ENCODE measurements at regions not wholly inside any gene's neighbourhood (a gene's known extent, or its start where the extent isn't known, plus 50 kb on each side); places are given as distances from the start of the nearest gene placed in this dataset.

GRCh38 chr7:118059209-118059608 is 124.8 kb upstream of the LSM8 start:
- peak in 1 of 42 donors; percentile 26 for DNase-seq
- intact Hi-C loops (cut with DNase I) = no loop called here

DNA sequence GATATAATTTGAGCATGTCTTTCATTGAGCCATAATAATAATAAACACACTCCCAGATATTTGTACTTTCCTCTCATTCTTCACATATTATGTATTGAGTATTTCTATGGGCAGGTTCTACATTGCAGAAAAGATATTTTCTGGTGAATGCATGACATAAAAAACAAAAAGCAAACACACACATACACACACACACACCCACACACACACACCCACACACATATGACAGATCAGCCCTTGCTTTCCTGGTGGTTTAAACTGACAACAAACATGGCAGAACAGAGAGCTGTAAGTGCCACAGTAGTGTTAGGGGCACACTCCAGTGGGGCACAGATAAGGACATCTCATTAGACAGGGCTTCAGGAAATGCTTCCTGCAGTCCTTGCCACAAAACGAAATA is 123.3 kb upstream of the LSM8 start:
- intact Hi-C loops (cut with DNase I) = no loop called here
- no peak for DNase-seq

- intact Hi-C loops (cut with DNase I) = no loop called here
- no peak for DNase-seq
These were observed 122.6 kb upstream of the LSM8 start for GRCh38 chr7:118061386-118061785.

DNA sequence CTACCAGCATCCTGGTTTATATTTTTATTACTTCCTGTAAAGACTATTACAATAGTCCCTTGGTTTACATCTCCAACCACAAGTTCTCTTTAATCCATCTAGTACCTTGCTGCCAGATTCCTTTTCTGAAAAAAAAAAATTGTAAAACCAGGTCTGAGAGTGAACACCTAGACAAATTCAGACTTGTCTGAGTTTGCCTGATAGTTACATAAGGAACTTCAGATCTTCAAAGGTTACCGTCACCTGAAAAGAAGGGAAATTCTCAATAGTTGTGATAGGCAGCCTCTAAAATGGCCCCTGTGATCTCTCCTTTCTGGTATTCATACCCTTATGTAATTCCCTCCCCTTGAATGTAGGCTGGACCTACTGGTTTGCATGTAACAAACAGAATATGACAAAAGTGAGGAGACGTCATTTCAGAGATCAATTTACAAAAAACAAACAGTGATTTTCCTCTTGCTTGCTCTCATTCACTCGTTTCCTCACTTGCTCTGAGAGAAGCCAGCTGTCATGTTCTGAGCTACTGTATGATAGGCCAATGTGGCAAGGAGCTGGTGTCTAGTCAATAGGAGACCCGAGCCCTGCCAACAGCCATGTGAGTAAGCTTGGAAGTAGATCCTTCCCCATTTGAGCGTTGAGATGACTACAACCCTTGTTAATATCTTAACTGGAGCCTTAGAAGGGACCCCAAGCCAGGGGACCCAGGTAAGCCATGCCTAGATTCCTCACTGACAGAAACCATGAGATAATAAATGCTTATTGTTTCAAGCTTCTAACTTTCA is 110.9 kb upstream of the LSM8 start:
- intact Hi-C loops (cut with DNase I) = no loop called here
- DNase-seq = no peak

- intact Hi-C loops (cut with DNase I) = no loop called here
- DNase-seq = no peak
These were observed 108.0 kb upstream of the LSM8 start for GRCh38 chr7:118075936-118076335.

DNA sequence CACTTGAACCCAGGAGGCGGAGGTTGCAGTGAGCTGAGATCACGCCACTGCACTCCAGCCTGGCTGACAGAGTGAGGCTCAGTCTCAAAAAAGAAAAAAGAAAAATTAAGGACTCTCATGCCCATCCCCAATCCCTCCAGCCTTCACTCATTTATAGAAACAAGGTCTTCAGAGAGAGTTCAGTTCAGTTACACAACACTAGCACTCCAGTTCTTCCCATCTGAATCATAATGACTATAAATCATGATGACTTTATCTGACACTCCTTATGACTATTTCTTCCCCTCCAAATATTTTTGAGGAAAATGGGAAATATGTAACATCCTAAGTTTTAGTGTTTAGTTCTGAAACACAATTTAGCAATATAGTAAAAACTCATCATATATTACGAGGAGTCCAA is 107.4 kb upstream of the LSM8 start:
- intact Hi-C loops (cut with DNase I) = no loop called here
- no peak for DNase-seq

- intact Hi-C loops (cut with DNase I) = no loop called here
These were observed 105.9 kb upstream of the LSM8 start for GRCh38 chr7:118078015-118078414.

DNA sequence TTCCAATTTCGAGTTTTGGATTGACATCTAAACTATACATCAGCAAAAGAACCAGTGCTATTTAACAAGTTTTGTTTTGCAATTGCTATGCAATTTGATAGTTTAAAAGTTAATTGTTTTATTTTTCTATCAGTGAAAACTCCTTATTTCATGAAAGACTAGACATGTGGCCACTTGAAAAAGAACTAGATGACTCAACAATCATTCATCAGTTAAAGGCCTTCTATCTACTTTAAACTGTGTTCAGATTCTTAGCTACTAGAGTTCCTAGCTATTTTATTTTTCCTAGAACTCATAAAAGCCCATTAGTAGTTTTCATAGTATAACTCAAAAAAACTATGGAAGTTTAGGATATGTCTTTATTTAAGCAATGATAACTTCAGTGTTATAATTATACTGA is 104.6 kb upstream of the LSM8 start:
- intact Hi-C loops (cut with DNase I) = no loop called here
- DNase-seq = no peak

More at GRCh38 chr7:118078015-118078414, 105.9 kb upstream of the LSM8 start:
- DNase-seq = no peak

DNA sequence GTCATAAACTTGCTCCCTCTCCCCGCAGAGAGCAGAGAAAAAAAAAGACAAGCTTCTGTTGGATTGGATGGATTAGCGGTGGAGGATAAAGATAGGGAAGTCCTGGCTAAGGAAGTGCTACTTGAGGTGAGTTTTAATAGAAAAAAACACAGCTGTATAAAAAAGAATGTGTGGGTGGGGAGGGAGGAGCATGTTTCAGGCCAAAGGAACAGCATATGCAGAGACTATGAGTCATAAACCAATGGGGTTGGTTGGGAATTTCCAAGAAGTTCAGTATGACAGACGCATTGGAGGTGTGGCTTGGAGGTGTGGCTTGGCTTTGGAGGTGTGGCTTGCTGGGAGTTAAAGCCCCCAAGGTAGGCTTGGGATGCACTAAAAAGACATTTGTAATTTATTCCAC is 103.0 kb upstream of the LSM8 start:
- DNase-seq = no peak

GRCh38 chr7:118082506-118082905 is 101.5 kb upstream of the LSM8 start:
- intact Hi-C loops (cut with DNase I) = no loop called here
- DNase-seq = no peak

More for the DNA sequence above, 103.0 kb upstream of the LSM8 start:
- intact Hi-C loops (cut with DNase I) = no loop called here

GRCh38 chr7:118085000-118085399 is 99.0 kb upstream of the LSM8 start:
- intact Hi-C loops (cut with DNase I) = no loop called here

GRCh38 chr7:118087126-118087525 is 96.8 kb upstream of the LSM8 start:
- peak in 9 of 42 donors; percentile 9 to 45 (median 15) for DNase-seq
- intact Hi-C loops (cut with DNase I) = no loop called here

More at GRCh38 chr7:118085000-118085399, 99.0 kb upstream of the LSM8 start:
- no peak for DNase-seq

DNA sequence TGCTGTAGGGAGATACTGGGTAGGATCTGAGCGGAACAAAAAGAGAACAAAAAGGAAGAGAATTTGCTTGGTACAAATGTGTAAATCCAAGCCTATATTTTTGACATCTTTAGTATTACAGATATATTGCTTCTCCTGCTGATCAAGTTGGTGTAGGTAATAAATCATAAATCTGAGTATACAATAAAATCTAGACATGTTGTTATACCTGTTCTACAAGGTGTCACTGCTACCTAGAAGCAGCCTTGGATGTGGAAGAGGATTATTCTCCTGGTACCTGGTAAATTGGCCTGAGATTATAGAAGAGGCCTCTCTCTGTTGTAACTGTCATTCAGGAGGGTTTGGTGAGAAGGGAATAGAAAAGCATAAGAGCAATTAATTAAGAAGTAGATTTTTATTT is 89.9 kb upstream of the LSM8 start:
- intact Hi-C loops (cut with DNase I) = no loop called here
- no peak for DNase-seq

GRCh38 chr7:118104812-118105441 is 79.0 kb upstream of the LSM8 start:
- intact Hi-C loops (cut with DNase I) = no loop called here
- DNase-seq = no peak

GRCh38 chr7:118109607-118110006 is 74.4 kb upstream of the LSM8 start:
- DNase-seq = no peak
- intact Hi-C loops (cut with DNase I) = no loop called here

GRCh38 chr7:118110178-118110925 is 73.6 kb upstream of the LSM8 start:
- intact Hi-C loops (cut with DNase I) = no loop called here

GRCh38 chr7:118111347-118111746 is 72.6 kb upstream of the LSM8 start:
- DNase-seq = no peak
- intact Hi-C loops (cut with DNase I) = no loop called here

More at GRCh38 chr7:118110178-118110925, 73.6 kb upstream of the LSM8 start:
- DNase-seq = no peak

- intact Hi-C loops (cut with DNase I) = no loop called here
- DNase-seq = no peak
These were observed 69.8 kb upstream of the LSM8 start for GRCh38 chr7:118114175-118114574.

DNA sequence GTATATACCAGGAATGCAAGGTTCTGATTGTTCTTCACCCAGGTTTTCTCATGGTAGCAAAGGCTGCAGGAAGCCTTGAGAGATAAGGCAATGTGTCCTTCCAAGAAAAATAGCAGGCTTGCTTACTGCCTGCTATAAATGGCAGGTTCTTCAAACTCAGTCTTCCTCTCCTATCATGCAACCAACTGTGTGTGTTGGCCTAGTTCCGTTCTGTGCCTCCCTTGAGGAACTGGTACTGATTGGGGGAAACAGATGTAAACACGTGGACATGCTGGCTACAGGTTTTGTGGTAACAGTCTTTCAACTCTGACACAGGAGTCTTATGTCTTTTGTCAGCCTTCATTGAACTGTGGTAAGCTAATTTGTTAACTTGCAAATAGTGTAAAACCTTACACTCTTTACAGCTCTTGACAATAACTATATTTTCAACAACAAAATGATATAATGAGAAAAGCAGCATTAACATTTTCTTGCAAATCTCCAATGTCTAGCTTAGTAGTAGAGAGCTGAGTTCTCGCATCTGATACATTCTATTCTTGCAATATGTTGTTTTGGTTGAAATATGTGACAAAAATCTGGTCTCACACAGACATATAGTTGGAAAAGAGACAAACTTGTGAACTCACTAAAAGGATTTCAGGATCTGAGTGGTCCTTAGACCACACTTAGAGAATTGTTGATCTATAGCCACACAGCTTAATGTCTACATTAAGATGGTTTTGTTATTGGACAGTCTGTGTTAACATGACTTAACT is 54.7 kb upstream of the LSM8 start:
- intact Hi-C loops (cut with DNase I) = no loop called here
- no peak for DNase-seq

Data from head of caudate nucleus (tissue), 42 donors.